ENCODE measurements at regions not wholly inside any gene's neighbourhood (a gene's known extent, or its start where the extent isn't known, plus 50 kb on each side); places are given as distances from the start of the nearest gene placed in this dataset.

- no peak for TF ChIP-seq AFF4 (CRISPR knock-in tag; IDR thresholded peaks at IDR 0.05; ENCODE audit: borderline replicate concordance)
- no peak for TF ChIP-seq USF1 (CRISPR knock-in tag; IDR thresholded peaks at IDR 0.05)
- TF ChIP-seq CREB1 (CRISPR knock-in tag; IDR thresholded peaks at IDR 0.05) = no peak
- TF ChIP-seq CTCF (IDR thresholded peaks at IDR 0.05) = no peak
- TF ChIP-seq ATF2 (CRISPR knock-in tag; IDR thresholded peaks at IDR 0.05; ENCODE audit: borderline replicate concordance, low read depth) = no peak
- TF ChIP-seq MLX (CRISPR knock-in tag; IDR thresholded peaks at IDR 0.05) = no peak
- no peak for TF ChIP-seq TEAD4 (CRISPR knock-in tag; IDR thresholded peaks at IDR 0.05)
Observed at GRCh38 chr17:70323269-70323668, 153.9 kb downstream of the KCNJ2 start.
